GM21825 (cell line): ENCODE measurements at regions not wholly inside any gene's neighbourhood (a gene's known extent, or its start where the extent isn't known, plus 50 kb on each side); places are given as distances from the start of the nearest gene placed in this dataset.

ENCODE experiments used
- ATAC-seq: cut with Tn5 transposase; IDR thresholded peaks from one replicate; pipeline ENCODE4 v1.9.1; 2021; ENCODE audit warnings: mild to moderate bottlenecking, moderate library complexity; ENCODE audit not compliant: unreplicated experiment

- no peak for ATAC-seq
These were observed 68.1 kb upstream of the LPP start for GRCh38 chr3:188085584-188086560.

GRCh38 chr3:188088948-188089685 is 64.8 kb upstream of the LPP start:
- no peak for ATAC-seq

GRCh38 chr3:188090620-188091309 is 63.2 kb upstream of the LPP start:
- ATAC-seq: no peak

GRCh38 chr3:188091746-188092145 is 62.2 kb upstream of the LPP start:
- ATAC-seq: no peak

- no peak for ATAC-seq
These were observed 61.3 kb upstream of the LPP start for GRCh38 chr3:188092648-188093047.

- ATAC-seq: no peak
These were observed 58.5 kb upstream of the LPP start for GRCh38 chr3:188095431-188095830.

GRCh38 chr3:188097791-188098190 is 56.2 kb upstream of the LPP start:
- no peak for ATAC-seq

- ATAC-seq: no peak
These were observed 54.0 kb upstream of the LPP start for GRCh38 chr3:188099907-188100306.

- no peak for ATAC-seq
These were observed 51.0 kb upstream of the LPP start for GRCh38 chr3:188102861-188103547.

GRCh38 chr3:188104050-188104449 is 49.9 kb upstream of the LPP start:
- no peak for ATAC-seq
